Activated gamma-delta T cell (primary cell): ENCODE measurements at regions not wholly inside any gene's neighbourhood (a gene's known extent, or its start where the extent isn't known, plus 50 kb on each side); places are given as distances from the start of the nearest gene placed in this dataset.
"Not testable (repeated sequence)": the region's sequence is repeated elsewhere in the genome, so short reads cannot be mapped to it uniquely, and the experiment has no call there.

ENCODE experiments used
- DNase-seq: peaks from one replicate; lab custom pipeline; 2025; lab: John Stamatoyannopoulos, UW

DNA sequence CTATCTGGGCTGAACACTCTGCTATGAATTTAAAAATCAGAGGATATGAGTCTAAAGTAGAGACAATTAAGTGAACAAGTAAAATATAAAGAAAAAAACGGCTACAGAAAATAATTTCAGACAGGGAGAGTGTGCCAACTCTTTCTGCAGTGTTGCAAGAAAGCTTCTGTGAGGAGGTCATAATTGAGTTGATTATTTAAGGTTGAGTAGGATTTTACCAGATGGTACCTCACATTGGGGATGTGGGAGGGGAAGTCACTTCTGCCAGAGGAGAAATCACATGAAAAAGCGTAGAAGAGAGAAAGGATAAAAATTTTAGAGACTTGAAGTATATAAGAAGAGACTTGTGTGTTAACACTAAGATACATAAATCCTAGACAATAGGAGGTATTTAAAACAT, 238.0 kb upstream of the NCAM2 start:
- no peak for DNase-seq

DNA sequence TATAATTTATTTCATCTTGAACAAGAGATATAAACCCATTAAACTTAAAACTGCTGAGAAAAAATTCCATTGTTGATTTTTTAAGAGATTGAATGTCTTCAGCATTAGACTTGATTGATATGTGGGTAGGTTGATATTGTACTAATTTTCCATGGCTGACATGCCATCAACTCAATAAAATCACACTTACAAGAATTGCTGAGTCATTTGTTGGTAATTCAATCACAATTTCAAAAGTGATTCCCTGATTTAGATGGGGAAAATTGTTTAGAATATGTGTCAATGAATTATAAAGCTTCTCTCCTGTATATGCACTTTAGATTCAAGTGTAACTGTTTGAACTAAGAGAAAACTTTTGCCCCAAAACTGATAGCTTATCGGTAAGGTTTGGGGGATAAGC, 223.5 kb upstream of the NCAM2 start:
- DNase-seq = no peak

DNA sequence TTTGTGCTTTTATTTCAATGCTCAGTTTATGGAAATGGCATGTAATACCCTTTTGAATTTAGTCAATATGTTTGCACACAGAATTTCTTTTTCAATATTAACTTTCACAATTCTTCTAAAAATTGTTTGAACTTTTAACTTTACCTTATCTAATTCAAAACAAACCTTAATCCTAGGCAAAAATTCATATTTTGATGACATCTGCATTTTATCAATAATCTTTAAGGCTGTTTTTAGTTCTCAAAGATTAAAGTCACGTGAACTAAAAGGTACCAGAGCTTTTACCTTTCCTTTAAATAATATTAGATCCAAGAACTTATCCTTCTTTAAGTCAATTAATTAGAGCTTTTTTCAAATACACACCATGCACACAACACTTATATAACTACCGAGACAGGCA, 218.9 kb upstream of the NCAM2 start:
- DNase-seq = no peak

GRCh38 chr21:20783611-20784010, 214.6 kb upstream of the NCAM2 start:
- DNase-seq = no peak

GRCh38 chr21:20789729-20790500, 208.3 kb upstream of the NCAM2 start:
- DNase-seq = no peak

- DNase-seq = no peak
Observed at GRCh38 chr21:20800106-20800505, 198.1 kb upstream of the NCAM2 start.

DNA sequence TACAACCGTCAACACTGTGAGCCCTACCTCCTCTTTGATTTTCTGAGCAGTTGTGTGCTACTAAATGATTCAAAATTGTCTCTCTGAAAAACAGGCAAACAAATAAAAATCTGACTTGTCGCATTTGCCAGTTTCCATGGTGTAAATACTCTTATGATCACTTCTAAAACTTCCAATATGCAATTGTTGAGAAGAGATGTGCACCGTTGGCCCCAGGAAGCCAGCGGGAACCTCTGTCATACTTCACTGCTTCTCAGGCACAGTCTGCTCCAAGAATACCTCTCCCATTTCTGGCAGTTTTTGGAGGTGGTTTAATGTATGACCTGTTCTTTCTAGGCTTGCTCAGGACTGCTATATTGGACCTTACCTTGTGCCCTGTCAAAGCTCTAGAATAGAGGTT, 196.0 kb upstream of the NCAM2 start:
- DNase-seq = no peak

GRCh38 chr21:20802631-20803260, 195.5 kb upstream of the NCAM2 start:
- DNase-seq = no peak

DNA sequence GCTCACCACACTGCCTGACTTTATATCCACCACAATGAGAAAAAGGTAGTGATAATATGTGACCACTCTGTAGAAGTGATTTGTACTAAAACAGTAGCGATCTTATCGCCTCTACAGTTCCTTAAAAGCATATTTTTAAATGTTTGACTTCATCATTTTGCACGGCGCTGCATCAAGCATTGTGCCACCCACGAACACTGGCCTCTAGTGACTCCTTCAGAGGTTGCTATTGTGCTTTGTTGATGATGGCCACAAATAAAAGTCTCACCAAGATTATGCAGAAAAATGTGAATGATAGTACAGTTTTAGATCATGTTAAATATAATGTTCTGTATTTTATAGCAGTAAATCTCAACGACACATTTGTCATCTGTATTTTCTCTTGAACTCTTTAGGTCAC, 186.5 kb upstream of the NCAM2 start:
- no peak for DNase-seq

GRCh38 chr21:20814090-20814489, 184.1 kb upstream of the NCAM2 start:
- DNase-seq = no peak

- no peak for DNase-seq
Observed at GRCh38 chr21:20822666-20823065, 175.5 kb upstream of the NCAM2 start.

GRCh38 chr21:20852866-20853265, 145.3 kb upstream of the NCAM2 start:
- DNase-seq = no peak

- no peak for DNase-seq
Observed at GRCh38 chr21:20856926-20857325, 141.3 kb upstream of the NCAM2 start.

- no peak for DNase-seq
Observed at GRCh38 chr21:20874202-20874601, 124.0 kb upstream of the NCAM2 start.

- no peak for DNase-seq
Observed at GRCh38 chr21:20875742-20876141, 122.5 kb upstream of the NCAM2 start.

- no peak for DNase-seq
Observed at GRCh38 chr21:20877976-20878375, 120.2 kb upstream of the NCAM2 start.

GRCh38 chr21:20882462-20883407, 115.5 kb upstream of the NCAM2 start:
- no peak for DNase-seq

DNA sequence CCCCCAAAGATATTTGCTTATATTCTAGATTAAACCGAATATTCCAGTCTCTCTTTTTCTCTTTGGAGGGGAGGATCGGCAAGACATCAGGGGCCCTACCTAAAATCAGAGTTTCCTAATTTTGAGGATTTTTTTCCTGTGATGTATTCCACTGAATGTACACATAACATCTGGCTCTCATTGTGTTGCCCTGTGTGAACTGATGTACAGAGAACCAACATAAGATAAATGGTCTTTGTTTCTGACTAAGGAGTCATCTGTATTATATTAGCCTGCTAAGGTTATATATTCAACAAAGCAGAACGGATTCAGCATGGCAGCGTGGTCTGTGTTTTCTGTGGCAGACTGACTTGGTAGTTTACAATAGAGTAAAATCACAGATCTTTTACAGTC, 114.8 kb upstream of the NCAM2 start:
- no peak for DNase-seq

DNA sequence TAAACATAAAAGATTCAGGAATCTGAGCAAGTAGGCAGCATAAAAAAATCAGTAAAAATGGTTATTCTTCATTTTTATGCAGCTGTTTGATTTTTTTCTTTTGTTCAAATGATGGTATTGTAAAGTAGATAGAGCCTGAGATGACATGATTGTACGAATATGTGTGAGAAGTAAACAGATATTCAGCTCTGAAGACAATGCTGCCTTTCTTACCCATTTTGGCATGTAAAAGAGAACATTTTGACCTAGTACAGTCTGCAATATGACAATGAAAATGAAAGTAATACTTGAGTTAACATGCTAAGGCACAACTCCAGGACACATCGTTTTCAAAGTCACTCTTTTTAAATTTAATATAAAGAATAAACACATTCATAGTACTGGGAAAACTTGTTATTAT, 95.7 kb upstream of the NCAM2 start:
- no peak for DNase-seq

GRCh38 chr21:20902998-20903397, 95.2 kb upstream of the NCAM2 start:
- DNase-seq = no peak

GRCh38 chr21:20927555-20927954, 70.7 kb upstream of the NCAM2 start:
- DNase-seq = not testable (repeated sequence)

DNA sequence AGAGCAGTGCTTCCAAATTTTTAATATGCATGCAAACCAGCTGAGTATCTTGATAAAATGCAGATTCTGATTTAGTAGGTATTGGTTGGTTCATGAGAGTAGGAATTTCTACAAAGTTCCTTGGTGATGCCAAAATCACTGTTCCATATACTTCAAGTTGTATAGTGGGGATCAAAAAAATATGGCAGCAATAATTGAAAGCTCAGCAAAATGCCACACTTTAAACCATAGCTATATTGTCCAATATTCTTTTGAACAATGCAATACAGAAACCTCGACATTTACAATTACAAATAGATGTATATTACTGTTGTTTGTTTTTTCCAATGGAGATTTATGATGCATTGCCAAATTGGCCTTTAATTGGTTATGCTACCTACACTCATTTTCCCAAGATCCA, 55.7 kb upstream of the NCAM2 start:
- no peak for DNase-seq

DNA sequence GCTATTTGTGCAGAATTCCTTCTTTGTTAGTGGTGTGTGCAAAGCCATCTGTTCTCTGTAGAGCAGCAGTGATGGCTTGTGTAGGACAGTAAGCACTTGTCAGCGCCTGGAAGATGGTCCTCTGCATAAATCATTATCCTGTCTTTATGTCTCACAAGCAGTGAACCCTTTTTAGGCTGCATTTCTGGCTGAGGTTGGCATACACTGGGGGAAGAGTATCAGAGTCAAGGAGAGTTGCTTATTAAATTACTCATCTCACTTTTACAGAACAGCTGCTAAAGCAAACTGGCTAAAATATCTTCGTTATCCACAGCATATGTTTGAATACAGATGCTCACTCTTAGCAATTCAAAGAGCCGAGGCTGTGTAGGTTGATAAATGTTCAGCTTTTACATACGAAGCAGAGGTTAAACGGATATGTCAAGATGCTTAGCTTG, 54.6 kb upstream of the NCAM2 start:
- DNase-seq = no peak
